DND-41 (cell line): ENCODE measurements at regions not wholly inside any gene's neighbourhood (a gene's known extent, or its start where the extent isn't known, plus 50 kb on each side); places are given as distances from the start of the nearest gene placed in this dataset.

Source experiments
- CTCF ChIP-seq: IDR thresholded peaks from 2 replicates; pipeline ENCODE4 v1.5.1; 2012; ENCODE audit warnings: borderline replicate concordance, low read length, moderate library complexity, mild to moderate bottlenecking; ENCODE audit not compliant: poor library complexity, severe bottlenecking; ENCODE audit errors: extremely low read depth
- EZH2 ChIP-seq: IDR thresholded peaks from 3 replicates; pipeline ENCODE4 v1.6.1; 2012; ENCODE audit warnings: borderline replicate concordance, low read depth, mild to moderate bottlenecking, moderate library complexity, low read length, inconsistent platforms; ENCODE audit not compliant: severe bottlenecking

- TF ChIP-seq CTCF (no peak), EZH2 (no peak)
Observed at GRCh38 chr5:173669483-173669882, 53.0 kb upstream of the BOD1 start.
